WTC11 (cell line): ENCODE measurements at regions not wholly inside any gene's neighbourhood (a gene's known extent, or its start where the extent isn't known, plus 50 kb on each side); places are given as distances from the start of the nearest gene placed in this dataset.

Experiments
- ATAC-seq: fragments of 200-7000 bp; cut with Tn5 transposase; 2 replicates; pipeline ENCODE4 v1.10.0; 2021; ENCODE audit warnings: mild to moderate bottlenecking, moderate library complexity
- CTCF ChIA-PET: fragments of 300-600 bp; sonication (Branson Sonifier 250); formaldehyde crosslinking; loops from one replicate; lab custom pipeline; 2021; ENCODE audit warnings: antibody characterized with exemption; lab: Charles Lee
- POLR2A ChIA-PET: fragments of 350-600 bp; sonication (Branson Sonifier 250); formaldehyde crosslinking; loops from one replicate; lab custom pipeline; 2021; ENCODE audit warnings: antibody characterized with exemption; lab: Charles Lee
- DNase-seq: peaks from one replicate; pipeline ENCODE4 v3.0.0; 2021; ENCODE audit warnings: low spot score
- H3K27ac Mint-ChIP-seq: 2 replicates; pipeline ENCODE4 v1.8.0; 2021; ENCODE audit warnings: mixed read lengths
- H3K27me3 Mint-ChIP-seq: 2 replicates; pipeline ENCODE4 v1.8.0; 2021; ENCODE audit warnings: low read depth, mild to moderate bottlenecking, moderate library complexity, mixed read lengths
- H3K36me3 Mint-ChIP-seq: 2 replicates; pipeline ENCODE4 v1.8.0; 2021; ENCODE audit warnings: mixed read lengths
- H3K4me1 Mint-ChIP-seq: 2 replicates; pipeline ENCODE4 v1.8.0; 2022; ENCODE audit warnings: mixed read lengths
- H3K4me3 Mint-ChIP-seq: 2 replicates; pipeline ENCODE4 v1.8.0; 2021; ENCODE audit warnings: mild to moderate bottlenecking, moderate library complexity, mixed read lengths
- H3K9me3 Mint-ChIP-seq: 2 replicates; pipeline ENCODE4 v1.8.0; 2021; ENCODE audit warnings: mixed read lengths
- IRF2 ChIP-seq: sonication (generic); formaldehyde crosslinking; IDR thresholded peaks from 2 replicates; pipeline ENCODE4 v1.8.0; 2022; ENCODE audit warnings: low read depth, missing genetic modification reagents, borderline replicate concordance
- KAT7 ChIP-seq: sonication (generic); formaldehyde crosslinking; IDR thresholded peaks from 2 replicates; pipeline ENCODE4 v1.8.1; 2023; ENCODE audit warnings: missing genetic modification reagents, mild to moderate bottlenecking, borderline replicate concordance
- RELA ChIP-seq: sonication (generic); formaldehyde crosslinking; IDR thresholded peaks from 2 replicates; pipeline ENCODE4 v1.8.1; 2022; ENCODE audit warnings: missing genetic modification reagents, mild to moderate bottlenecking, borderline replicate concordance
- USF1 ChIP-seq: sonication (generic); formaldehyde crosslinking; IDR thresholded peaks from 2 replicates; pipeline ENCODE4 v1.8.0; 2022; ENCODE audit warnings: mild to moderate bottlenecking, missing genetic modification reagents
- TF ChIP-seq, protein P1 (sequence below): sonication (generic); formaldehyde crosslinking; IDR thresholded peaks from 2 replicates; pipeline ENCODE4 v1.8.0; 2023; ENCODE audit warnings: mild to moderate bottlenecking, missing genetic modification reagents
- TF ChIP-seq, protein P2 (sequence below): sonication (generic); formaldehyde crosslinking; IDR thresholded peaks from 2 replicates; pipeline ENCODE4 v1.8.0; 2023; ENCODE audit warnings: missing genetic modification reagents, mild to moderate bottlenecking, borderline replicate concordance
- TF ChIP-seq, protein P3 (sequence below): fragments of 250-450 bp; sonication (Bioruptor Pico); IDR thresholded peaks from 2 replicates; pipeline ENCODE4 v1.9.0; 2021; ENCODE audit warnings: mild to moderate bottlenecking

- TF ChIP-seq, protein P1, sequence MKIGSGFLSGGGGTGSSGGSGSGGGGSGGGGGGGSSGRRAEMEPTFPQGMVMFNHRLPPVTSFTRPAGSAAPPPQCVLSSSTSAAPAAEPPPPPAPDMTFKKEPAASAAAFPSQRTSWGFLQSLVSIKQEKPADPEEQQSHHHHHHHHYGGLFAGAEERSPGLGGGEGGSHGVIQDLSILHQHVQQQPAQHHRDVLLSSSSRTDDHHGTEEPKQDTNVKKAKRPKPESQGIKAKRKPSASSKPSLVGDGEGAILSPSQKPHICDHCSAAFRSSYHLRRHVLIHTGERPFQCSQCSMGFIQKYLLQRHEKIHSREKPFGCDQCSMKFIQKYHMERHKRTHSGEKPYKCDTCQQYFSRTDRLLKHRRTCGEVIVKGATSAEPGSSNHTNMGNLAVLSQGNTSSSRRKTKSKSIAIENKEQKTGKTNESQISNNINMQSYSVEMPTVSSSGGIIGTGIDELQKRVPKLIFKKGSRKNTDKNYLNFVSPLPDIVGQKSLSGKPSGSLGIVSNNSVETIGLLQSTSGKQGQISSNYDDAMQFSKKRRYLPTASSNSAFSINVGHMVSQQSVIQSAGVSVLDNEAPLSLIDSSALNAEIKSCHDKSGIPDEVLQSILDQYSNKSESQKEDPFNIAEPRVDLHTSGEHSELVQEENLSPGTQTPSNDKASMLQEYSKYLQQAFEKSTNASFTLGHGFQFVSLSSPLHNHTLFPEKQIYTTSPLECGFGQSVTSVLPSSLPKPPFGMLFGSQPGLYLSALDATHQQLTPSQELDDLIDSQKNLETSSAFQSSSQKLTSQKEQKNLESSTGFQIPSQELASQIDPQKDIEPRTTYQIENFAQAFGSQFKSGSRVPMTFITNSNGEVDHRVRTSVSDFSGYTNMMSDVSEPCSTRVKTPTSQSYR (CRISPR knock-in tag) = no peak
Measured at GRCh38 chr1:103348136-103348535, 177.4 kb upstream of the RNPC3 start (continued).

GRCh38 chr1:103344930-103345329 is 180.6 kb upstream of the RNPC3 start:
- Mint-ChIP-seq H3K9me3 (no peaks in the 10 kb centered on the region), H3K4me3 (no peak overlapping the region), H3K27me3 (no peaks in the 10 kb centered on the region), H3K36me3 (no peaks in the 10 kb centered on the region), H3K4me1 (no peaks in the 10 kb centered on the region), H3K27ac (no peak overlapping the region)
- TF ChIP-seq, protein P2, sequence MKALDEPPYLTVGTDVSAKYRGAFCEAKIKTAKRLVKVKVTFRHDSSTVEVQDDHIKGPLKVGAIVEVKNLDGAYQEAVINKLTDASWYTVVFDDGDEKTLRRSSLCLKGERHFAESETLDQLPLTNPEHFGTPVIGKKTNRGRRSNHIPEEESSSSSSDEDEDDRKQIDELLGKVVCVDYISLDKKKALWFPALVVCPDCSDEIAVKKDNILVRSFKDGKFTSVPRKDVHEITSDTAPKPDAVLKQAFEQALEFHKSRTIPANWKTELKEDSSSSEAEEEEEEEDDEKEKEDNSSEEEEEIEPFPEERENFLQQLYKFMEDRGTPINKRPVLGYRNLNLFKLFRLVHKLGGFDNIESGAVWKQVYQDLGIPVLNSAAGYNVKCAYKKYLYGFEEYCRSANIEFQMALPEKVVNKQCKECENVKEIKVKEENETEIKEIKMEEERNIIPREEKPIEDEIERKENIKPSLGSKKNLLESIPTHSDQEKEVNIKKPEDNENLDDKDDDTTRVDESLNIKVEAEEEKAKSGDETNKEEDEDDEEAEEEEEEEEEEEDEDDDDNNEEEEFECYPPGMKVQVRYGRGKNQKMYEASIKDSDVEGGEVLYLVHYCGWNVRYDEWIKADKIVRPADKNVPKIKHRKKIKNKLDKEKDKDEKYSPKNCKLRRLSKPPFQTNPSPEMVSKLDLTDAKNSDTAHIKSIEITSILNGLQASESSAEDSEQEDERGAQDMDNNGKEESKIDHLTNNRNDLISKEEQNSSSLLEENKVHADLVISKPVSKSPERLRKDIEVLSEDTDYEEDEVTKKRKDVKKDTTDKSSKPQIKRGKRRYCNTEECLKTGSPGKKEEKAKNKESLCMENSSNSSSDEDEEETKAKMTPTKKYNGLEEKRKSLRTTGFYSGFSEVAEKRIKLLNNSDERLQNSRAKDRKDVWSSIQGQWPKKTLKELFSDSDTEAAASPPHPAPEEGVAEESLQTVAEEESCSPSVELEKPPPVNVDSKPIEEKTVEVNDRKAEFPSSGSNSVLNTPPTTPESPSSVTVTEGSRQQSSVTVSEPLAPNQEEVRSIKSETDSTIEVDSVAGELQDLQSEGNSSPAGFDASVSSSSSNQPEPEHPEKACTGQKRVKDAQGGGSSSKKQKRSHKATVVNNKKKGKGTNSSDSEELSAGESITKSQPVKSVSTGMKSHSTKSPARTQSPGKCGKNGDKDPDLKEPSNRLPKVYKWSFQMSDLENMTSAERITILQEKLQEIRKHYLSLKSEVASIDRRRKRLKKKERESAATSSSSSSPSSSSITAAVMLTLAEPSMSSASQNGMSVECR = no peak
- no peak for TF ChIP-seq USF1 (CRISPR knock-in tag)
- TF ChIP-seq, protein P3, sequence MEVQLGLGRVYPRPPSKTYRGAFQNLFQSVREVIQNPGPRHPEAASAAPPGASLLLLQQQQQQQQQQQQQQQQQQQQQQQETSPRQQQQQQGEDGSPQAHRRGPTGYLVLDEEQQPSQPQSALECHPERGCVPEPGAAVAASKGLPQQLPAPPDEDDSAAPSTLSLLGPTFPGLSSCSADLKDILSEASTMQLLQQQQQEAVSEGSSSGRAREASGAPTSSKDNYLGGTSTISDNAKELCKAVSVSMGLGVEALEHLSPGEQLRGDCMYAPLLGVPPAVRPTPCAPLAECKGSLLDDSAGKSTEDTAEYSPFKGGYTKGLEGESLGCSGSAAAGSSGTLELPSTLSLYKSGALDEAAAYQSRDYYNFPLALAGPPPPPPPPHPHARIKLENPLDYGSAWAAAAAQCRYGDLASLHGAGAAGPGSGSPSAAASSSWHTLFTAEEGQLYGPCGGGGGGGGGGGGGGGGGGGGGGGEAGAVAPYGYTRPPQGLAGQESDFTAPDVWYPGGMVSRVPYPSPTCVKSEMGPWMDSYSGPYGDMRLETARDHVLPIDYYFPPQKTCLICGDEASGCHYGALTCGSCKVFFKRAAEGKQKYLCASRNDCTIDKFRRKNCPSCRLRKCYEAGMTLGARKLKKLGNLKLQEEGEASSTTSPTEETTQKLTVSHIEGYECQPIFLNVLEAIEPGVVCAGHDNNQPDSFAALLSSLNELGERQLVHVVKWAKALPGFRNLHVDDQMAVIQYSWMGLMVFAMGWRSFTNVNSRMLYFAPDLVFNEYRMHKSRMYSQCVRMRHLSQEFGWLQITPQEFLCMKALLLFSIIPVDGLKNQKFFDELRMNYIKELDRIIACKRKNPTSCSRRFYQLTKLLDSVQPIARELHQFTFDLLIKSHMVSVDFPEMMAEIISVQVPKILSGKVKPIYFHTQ (CRISPR knock-in tag) = no peak
- TF ChIP-seq, protein P1 (CRISPR knock-in tag) = no peak
- no peak for TF ChIP-seq KAT7
- TF ChIP-seq RELA = no peak
- ChIA-PET CTCF (no interaction called here), POLR2A (no interaction called here)
- ATAC-seq (no peak), DNase-seq (no peak)

DNA sequence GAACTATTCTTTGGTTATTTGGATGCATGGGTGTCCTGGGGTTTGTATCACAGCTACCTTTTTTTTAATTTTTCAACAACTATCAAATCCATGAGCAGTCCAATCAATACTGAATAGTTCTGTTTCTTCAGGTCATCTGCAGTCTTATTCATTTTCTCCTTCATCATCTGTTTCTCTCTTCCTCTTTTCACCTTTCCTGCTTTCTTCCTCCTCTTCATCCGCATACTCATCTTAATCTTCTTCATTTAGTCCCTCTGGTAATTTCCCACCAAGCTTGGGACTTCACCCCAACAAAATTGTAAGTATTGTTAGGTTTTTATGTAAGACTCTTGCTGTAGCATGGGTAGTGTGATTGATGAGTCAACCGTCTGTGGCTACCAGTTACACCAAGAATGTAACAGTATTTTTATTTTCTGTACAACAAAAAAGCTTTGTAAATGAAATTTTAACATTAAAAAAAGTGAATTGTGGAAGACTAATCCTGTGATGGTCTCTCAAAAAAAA is 184.1 kb upstream of the RNPC3 start:
- no peak for DNase-seq
- CTCF ChIA-PET = no interaction called here
- no peak for ATAC-seq
- POLR2A ChIA-PET = no interaction called here
- no peak for TF ChIP-seq IRF2 (CRISPR knock-in tag)
- H3K27me3 Mint-ChIP-seq = no peaks in the 10 kb centered on the region
- H3K36me3 Mint-ChIP-seq = no peaks in the 10 kb centered on the region
- H3K4me1 Mint-ChIP-seq = no peaks in the 10 kb centered on the region
- H3K4me3 Mint-ChIP-seq = no peak overlapping the region
- H3K27ac Mint-ChIP-seq = no peak overlapping the region
- no peaks in the 10 kb centered on the region for H3K9me3 Mint-ChIP-seq
